Ishikawa (cell line): ENCODE measurements at regions not wholly inside any gene's neighbourhood (a gene's known extent, or its start where the extent isn't known, plus 50 kb on each side); places are given as distances from the start of the nearest gene placed in this dataset.

Experiments used
- CREB1 ChIP-seq: IDR thresholded peaks from 2 replicates; pipeline ENCODE4 v1.6.1; 2012; ENCODE audit warnings: low read depth
- EP300 ChIP-seq: IDR thresholded peaks from 2 replicates; pipeline ENCODE4 v1.6.1; 2012; ENCODE audit warnings: borderline replicate concordance
- FOXM1 ChIP-seq: IDR thresholded peaks from 2 replicates; pipeline ENCODE4 v1.6.1; 2012; ENCODE audit warnings: low read depth, borderline replicate concordance
- MAX ChIP-seq: IDR thresholded peaks from 2 replicates; pipeline ENCODE4 v1.6.1; 2012
- NFIC ChIP-seq: IDR thresholded peaks from 2 replicates; pipeline ENCODE4 v1.6.1; 2012
- TAF1 ChIP-seq: IDR thresholded peaks from 2 replicates; pipeline ENCODE4 v1.6.1; 2012; ENCODE audit warnings: low read depth, mild to moderate bottlenecking
- TCF12 ChIP-seq: IDR thresholded peaks from 2 replicates; pipeline ENCODE4 v1.6.1; 2012; ENCODE audit warnings: low read depth
- YY1 ChIP-seq: IDR thresholded peaks from 2 replicates; pipeline ENCODE4 v1.6.1; 2012; ENCODE audit warnings: low read depth
- ZBTB7A ChIP-seq: IDR thresholded peaks from 2 replicates; pipeline ENCODE4 v1.6.1; 2012; ENCODE audit warnings: low read depth
- TF ChIP-seq, protein P1 (sequence below): IDR thresholded peaks from 2 replicates; pipeline ENCODE4 v1.6.1; 2012

DNA sequence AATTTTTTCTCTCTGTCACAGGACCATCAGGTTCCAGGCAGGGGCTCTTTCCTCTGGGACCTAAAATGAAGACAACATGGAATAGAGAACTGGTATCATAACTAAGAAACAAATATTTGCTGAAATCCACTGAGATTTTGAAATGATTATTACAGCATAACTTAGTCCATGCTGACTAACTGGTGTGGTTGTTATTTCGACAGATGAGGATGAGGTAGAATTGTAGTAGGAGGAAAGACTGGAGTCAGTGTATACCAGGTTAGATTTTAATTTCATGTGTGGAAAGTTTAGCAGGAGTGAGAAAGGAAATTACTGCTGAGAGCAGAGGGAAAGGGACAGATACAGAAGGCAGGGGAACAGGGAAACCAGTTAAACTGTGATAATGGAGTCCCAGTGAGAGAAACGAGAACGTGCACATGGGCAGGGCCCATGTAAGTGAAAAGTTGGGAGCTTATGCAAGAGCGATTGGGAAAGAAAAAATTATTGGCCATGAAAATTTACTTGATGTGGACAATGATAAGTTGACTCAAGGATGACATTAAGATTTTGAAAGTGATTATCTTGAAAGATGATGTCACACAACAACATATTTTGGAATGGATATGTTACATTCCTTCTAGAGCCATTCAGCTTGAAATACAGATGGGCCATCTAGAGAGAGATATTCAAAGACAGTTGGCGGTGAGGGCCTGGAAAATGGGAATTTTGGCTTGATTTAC lies 98.7 kb upstream of the DDIT4L start:
- TF ChIP-seq YY1 (no peak), TCF12 (no peak), MAX (no peak), FOXM1 (no peak), NFIC (no peak), CREB1 (no peak), ZBTB7A (no peak), TAF1 (no peak), EP300 (no peak)
- TF ChIP-seq, protein P1, sequence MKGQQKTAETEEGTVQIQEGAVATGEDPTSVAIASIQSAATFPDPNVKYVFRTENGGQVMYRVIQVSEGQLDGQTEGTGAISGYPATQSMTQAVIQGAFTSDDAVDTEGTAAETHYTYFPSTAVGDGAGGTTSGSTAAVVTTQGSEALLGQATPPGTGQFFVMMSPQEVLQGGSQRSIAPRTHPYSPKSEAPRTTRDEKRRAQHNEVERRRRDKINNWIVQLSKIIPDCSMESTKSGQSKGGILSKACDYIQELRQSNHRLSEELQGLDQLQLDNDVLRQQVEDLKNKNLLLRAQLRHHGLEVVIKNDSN: no peak
